NCI-H1092 (cell line): ENCODE measurements at regions not wholly inside any gene's neighbourhood (a gene's known extent, or its start where the extent isn't known, plus 50 kb on each side); places are given as distances from the start of the nearest gene placed in this dataset.
"Not testable (repeated sequence)": the region's sequence is repeated elsewhere in the genome, so short reads cannot be mapped to it uniquely, and the experiment has no call there.

Experiments
- DNase-seq: peaks from one replicate; lab custom pipeline; 2025; lab: John Stamatoyannopoulos, UW

DNA sequence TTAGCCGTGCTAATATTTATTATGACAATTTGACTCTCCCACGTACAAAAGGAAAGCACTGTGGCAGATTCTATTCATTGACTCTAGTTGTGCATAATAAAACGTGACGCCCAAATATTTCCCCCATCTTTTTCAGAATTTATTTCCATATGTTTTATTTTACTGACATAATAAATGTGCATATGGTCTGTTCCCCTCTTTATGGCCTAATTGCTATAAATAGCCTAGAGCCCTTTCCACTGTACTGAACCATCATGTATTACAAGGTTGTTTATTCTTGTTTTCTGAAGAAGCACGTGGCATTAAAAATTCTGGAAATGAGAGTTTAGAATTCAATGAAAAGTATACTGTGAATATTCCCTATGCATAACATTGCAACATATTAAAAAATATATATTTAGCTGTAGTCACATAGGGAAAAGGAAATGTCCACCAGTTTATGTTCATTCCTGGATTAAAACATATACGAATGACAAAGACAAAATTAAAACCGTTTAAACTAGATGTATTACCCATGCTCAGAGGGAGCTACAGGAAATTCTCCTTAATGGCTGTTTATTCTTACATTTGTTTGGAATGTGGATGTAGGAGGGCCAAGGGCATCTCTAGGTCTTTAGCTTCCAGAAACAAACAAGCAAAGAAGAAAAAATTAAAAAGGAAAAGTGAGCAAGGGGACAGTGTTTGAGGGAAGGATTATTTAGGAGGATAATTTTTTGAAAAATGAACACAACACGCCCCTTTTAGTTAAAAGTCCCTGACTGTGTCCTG is 122.1 kb upstream of the MMADHC start:
- DNase-seq = no peak

DNA sequence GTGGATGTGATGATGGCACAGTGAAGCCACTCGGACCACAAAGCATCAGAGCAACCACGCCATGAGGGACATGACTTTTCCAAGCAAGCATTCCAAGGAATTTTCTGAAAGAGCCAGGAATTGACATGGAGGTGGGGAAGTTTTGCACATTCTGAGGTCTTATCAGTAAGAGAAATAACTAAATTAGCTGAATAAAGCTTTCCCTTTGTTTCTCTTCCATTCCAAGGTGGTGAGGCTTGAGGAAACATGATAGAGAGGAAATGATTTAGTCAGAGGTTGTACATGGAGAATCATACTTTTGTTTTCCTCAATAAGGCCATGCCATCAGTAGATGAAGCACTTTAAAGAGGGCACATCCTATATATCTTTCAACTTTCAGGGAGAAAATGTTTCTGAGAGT is 115.7 kb upstream of the MMADHC start:
- no peak for DNase-seq

DNA sequence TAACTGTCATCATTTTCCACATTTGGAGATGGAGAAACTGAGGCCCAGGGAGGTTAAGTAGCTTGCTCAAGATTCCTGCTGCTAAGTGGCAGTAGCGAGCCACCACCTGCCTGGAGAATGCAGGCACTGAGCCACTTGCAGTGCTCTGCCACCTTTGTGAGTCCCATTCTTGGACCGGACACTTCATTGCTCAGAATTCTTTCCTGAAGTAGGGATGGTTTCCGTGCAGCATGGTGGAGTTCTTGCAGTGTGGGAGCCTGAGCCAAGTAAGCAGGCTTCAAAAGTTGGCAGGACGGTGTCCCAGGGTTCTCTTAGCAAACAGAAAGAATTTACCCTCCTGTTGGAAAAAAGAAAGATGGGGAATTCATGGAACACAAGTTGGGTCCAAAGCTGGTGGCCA is 115.0 kb upstream of the MMADHC start:
- no peak for DNase-seq

DNA sequence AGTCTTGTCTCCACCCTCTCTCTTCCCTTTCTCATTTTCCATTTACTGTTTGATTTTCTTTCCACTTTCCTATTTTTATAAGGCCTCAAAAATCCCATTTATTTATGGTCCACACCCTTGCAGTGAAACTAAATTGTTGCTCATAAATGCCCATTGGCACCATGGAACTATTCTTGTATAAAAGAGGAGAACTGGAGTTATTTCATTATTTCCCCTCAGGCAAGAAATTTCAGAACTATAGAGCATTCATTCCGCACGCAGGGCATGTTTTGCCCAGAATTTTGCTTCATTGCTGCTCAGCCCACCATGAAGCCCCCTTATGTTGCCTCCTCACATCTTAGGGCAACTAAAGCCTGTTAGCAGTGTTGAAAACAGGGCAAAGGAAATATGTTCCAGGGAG is 113.7 kb upstream of the MMADHC start:
- no peak for DNase-seq

DNA sequence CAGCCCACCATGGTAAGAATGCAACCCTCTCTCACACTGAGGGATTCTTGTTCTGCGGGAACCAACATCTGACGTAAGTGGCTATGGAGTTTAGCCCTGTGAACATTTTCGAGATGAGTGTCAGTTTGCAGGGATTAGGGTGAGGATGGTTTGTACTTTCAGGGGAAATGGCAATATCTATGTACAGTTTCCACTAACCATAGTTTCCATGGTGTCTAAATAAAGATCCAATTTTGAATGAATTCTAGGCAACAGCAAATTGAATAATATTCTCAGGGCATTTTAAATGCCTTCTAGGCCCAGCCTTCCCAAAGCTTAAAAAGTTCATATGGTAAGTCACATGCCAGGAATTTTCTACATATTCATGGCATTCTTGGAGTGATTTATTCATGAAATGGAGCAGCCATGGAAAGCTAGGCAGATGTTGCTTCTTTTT is 105.4 kb upstream of the MMADHC start:
- no peak for DNase-seq

DNA sequence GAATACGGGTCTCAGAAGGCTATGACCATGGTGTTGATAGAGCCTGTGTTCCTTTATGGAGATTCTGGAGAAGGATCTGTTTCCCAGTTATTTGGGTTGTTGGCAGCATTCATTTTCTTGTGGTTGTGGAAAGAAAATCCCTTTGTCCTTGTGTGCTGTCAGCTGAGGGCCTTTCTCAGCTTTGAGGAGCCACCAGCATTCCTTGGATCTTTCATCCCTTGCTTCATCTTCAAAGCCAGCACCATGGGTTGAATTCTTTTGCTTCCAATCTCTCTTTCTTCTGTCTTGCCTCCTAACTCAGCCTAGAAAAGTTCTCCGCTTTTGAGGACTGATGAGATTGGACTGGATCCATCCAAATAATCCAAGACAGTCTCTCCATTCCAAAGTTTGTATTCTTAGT is 103.2 kb upstream of the MMADHC start:
- no peak for DNase-seq

DNA sequence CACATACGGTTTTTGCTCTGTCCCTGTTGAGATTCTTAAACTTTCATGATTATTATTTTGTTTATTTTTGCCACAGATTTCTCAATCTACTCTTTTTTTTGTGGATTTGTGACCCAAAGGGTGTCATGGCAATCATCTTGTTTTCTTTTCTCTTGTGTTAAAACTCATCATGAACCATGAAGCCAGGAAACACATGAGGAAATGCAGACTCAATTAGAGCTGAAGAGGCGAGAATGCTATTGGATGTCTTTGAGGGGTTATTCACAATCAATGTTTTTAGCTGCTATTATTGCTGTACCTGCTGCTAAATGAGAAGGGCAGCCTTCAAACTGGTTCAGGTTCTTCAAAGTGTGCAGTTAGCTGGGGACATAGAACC is 99.5 kb upstream of the MMADHC start:
- DNase-seq = no peak

DNA sequence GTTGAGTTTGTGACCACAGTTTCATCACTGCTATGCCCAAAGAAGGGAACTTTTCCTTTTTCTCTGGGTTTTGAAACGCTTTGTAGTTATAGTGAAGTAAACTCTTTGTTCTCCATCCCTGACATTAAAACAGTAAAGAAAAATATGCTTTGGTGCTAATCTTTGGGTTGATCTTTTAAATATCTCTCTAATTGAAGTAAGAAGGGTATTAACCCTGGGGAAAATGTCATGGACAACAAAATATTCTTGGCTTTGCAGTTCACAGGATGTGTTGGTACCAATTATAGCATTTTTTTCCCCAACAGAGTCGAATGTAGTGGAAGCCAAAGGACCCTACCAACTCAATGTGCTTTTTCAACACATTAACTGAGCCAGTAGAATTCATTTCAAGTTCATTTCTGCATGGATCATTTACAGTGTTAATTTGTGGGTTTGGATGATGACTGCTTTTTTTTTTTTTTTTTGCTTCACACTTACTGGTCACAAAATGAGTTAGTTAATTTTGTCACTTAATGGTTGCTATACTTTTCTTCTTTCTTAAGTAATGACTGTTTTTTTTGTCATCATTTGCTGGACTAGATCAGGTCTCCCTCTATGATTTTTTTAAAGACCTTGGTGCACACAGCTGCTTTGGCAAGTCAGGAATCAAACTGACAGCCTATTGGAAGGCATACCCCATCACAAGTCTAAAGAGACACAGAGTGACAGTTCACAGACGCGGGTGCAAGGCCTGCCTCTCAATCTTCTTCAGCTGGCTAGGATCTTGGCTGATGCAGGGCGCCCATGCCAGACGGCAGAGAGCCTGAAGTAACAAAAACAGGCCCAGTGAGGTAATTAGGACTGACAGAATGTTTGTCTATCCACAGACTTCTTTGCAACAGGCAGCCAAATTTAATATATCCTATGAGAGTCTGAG is 98.8 kb upstream of the MMADHC start:
- no peak for DNase-seq

DNA sequence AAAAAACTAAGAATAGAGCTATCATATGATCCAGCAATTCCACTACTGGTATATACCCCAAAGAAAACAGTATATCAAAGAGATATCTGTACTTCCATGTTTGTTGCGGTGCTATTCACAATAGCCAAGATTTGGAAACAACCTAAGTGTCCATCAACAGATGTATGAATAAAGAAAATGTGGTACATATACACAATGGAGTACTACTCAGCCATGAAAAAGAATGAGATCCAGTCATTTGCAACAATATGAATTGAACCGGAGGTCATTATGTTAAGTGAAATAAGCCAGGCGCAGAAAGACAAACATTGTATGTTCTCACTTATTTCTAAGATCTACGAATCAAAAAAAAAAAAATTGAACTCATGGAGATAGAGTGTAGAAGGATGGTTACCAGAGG is 97.8 kb upstream of the MMADHC start:
- DNase-seq = not testable (repeated sequence)

DNA sequence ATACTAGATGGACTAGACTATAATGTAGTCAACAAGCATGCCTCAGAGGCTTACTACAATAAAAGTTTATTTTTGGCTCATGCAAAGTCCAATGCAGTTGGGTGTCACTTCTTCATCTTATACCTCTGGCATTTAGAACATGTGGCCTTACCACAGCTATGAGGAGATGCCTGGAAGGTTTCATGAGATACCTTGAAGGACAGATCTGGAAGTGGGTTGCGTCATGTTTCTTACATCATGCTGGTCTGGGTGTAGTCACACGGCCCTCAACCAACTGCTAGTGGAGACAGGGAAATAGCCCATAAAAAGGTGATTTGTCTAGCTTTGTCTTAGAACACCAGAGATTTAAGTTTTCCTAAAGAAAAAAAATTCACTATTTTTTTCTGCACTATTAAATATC is 91.7 kb upstream of the MMADHC start:
- DNase-seq = no peak

DNA sequence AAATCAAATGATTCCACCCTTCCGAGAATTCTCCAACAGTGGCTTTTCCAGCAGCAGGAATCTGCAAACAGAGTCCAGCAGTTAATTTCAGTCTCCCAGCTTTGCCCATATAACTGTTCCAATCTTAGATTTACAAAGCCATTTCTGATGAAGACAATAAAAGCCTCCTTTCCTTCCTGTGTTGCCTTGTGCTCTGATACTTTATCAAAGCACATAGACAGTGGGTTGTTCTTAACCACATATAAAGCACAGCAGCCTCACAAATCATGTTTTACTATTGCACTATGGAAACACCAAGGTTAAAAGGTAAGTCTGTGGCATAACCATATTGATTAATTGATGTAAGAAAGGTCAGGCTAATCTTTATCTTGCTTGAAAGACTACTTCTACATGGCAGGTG is 89.8 kb upstream of the MMADHC start:
- no peak for DNase-seq

DNA sequence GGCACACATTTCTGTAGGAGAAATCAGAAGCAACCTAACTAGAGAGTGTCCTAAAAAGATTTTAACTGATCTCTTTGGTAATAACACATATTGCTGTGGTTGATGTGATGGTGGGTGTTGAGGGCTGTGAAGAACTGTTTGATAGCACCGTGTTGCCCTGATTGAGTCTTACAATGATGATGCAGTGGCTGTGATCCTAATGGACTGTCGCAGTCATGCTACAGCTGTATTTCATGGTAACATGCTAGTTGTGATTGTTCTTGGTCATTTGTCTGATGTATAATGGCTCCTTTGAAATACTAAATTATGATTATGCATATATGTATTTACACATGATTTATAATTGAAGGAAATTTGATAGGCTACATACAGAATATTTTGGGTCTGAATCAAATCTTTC is 82.5 kb upstream of the MMADHC start:
- DNase-seq = no peak

DNA sequence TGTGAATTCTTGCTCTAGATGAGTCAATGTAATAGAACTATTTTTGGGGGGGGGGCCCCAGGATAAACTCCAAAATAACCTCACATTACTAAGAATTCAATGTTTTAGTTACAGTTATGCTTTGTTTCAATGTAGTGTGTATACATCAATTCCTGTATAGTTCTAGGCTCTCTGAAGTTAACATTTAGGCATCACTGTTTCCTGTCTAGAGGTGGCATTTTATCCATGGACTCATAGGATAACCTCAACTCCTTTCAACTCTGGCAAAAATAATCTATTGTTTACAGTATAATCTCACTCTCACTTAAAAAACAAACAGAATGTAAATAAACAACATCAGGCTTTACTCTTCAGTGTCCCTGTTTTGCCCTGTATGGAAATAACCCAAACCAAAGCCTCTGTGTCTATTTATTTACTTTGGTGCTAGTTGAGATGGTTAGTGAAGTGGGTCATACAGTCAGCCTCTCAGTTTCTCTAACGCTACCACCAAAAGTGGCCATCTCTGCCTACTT is 79.3 kb upstream of the MMADHC start:
- no peak for DNase-seq

DNA sequence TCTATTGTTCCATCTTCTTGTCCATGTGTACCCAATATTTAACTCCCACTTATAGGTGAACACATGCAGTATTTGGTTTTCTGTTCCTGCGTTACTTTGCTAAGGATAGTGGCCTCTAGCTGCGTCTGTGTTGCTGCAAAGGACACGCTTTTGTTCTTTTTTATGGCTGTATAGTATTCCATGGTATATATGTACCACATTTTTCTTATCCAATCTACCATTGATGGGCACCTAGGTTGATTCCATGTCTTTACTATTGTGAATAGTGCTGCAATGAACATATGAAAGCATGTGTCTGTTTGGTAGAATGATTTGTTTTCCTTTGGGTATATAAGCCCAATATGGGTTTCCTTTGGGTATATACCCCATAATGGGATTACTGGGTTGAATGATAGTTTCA is 77.3 kb upstream of the MMADHC start:
- DNase-seq = no peak

DNA sequence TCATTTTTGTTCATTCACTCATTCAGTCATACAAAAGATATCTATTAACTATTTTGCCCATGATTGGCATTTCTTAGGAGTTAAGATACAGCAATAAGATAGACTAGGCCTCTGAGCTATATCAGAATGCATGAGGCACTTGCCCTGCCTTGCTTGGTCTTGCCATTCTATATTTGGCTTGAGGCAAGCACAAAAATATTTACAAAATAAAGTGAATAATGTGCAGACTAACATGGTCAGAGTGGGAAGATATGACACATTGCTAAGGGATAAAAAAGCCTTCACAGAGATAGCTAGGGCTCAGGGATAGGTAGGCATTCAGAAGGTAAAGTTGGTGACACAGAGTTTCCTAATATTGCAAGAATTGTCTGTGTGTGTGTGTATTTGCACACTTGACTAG is 75.0 kb upstream of the MMADHC start:
- DNase-seq = no peak

DNA sequence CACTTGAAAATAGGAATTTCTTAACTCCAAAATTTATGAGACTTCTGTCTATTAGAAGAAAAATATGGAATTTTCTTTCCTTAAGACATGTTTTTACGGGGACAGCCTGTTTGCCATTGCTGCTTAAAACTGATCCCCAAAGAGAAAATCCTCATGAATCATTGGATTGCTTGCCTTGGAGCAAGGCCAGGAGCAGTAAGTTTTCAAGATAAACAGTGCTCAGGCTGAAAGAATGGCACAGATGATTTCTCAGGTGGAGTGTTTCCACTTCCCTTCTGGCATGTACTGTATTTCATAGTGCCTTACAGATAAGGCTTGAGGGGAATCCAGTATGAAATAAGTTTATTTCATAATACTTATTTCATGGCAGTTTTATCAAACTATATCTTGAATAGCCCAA is 74.3 kb upstream of the MMADHC start:
- no peak for DNase-seq

DNA sequence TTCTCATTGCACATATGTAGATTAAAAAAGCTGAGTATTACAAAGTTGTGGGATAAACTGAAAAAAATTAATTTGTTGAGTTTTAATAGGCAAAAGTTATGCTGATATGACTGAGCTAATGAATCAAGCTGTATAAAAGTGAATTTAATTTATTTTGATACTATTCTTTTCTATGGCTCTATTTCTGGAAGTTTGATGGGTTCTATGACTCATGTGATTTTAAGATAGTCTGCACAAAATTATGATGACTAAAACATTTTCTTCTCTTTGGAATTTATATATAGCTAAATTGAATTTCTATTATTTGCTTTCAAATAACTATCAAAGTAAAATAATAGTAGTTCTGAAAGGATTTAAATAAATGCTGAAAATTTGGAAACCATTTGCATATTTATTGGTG is 71.0 kb upstream of the MMADHC start:
- no peak for DNase-seq

DNA sequence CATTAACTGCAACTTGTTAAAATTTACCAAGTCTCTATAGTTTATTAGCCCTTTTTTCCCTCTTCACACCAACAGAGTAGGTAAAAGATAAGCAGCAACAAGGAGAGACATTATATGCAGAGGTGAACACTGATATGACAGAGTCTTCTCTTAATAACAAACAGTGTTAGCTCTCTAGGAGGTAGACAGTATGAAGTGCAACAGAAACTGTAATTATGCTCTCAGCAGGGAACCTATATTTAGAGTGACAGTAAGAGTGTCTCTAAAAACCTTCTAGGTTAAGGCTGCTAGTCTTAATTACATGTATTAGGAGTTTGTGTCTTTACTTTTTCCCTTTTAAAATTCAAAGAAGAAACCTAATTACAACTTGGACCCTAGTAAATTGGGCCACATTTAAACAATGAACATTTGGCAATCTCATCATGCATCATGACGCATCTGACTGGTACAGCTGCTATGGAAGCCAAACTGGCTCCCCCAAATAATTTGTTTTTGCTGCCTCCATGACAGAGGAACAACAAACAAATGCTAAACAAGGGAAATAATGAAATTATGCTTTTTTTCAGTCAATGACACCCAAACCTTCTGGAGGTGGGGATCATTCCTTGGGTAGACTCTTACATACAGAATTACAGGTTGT is 69.9 kb upstream of the MMADHC start:
- DNase-seq = no peak

DNA sequence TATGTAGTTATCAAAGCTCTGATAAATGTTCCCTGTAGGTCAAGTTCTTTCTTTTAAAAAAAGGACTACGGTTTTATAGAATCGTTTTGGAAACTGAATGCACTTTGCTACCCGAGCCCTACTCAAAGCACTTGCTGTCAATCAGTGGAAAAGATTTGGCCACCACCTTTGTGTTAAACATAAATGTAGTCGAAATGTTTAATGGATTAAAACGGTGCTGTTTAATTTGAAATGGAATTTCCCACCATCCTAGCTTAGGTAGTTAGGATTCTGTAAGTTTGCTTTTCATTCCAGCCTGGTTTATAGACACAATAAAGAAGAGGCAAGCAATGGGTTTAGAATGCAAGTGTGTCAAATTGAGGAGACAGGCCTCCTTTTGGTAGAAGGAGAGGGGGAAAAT is 69.4 kb upstream of the MMADHC start:
- DNase-seq = no peak

DNA sequence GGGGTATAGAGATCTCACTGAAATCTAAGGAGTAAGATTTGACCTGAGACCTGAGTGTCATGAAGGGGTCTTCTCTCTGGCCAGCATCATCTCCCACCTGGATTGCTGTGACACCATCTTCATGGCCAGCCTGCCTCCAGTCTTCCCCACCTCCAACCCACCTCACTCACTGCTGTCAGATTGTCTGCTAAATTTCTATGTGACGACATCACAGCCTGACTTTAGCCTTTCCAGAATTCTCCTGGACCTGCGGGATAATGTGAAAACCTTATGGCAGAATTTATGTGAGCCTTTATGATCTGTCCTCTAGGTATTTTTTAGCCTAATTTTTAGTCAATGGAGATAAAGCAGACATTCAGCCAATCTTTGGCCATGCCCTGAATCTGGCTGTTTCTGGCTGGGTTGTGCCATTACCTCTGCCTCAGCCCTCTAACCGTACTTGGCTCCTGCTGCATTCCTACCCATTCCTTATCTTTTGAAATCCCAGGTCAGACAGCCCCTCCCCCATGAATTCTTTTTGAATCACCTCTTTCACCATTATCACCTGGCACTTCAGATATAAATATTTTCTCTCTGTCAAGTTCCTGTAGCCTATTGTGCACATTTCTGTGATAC is 66.4 kb upstream of the MMADHC start:
- DNase-seq = no peak

DNA sequence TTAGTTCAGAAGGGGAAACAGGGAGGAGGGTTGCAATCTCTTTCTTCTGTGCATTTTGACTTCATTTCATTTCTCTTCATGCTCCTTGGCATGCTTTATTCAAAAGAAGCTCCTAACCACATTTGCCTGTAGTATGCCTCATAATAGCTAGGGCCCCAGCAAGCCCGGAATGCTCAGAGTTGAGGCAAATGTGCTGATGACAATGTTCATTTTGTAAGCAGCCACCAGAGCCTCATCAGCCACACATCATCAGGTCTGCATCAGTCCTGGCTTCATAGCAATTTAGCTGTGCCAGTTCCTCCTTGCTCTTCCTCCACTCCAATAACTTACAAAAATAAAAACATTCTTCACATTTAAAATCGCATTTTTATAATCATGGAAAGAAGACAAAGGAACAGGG is 65.4 kb upstream of the MMADHC start:
- no peak for DNase-seq

DNA sequence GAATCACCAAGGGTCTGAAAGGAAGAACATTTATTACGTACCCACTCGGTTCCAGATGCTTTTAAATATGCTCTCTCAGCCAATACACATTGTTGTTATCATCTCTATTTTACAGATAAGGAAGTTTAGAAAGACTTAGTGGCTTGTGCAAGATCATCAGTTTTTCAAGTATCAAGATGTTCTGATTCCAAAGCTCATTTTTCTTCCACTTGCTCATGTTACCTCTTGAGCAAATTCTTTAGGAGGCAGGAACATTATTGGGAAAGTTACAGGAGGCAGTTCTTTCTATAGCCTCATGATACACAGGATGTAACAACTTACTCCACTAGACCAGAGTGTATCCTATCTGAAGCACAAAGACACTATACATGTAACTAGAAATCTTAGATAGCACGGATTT is 65.0 kb upstream of the MMADHC start:
- no peak for DNase-seq
